Spleen (tissue), 11 donors: ENCODE measurements at regions not wholly inside any gene's neighbourhood (a gene's known extent, or its start where the extent isn't known, plus 50 kb on each side); places are given as distances from the start of the nearest gene placed in this dataset.

Experiments used
- DNase-seq: peaks from one replicate; pipeline ENCODE4 v3.0.0-alpha.2; 2020
- H3K27ac ChIP-seq, 8 donors: fragments of 200-600 bp; sonication (generic) in 7 of 8; 1 replicate in 4 of 8; 2 replicates in 4 of 8; pipeline versions ENCODE4 v1.5.0 to v1.8.0; 2016 to 2021; ENCODE audit warnings: inconsistent platforms in 4 of 8, mild to moderate bottlenecking in 4 of 8, moderate library complexity in 1 of 8
- H3K27me3 ChIP-seq, 7 donors: fragments of 200-600 bp; sonication (generic) in 6 of 7; replicated peaks in 1 of 7; 1 replicate in 4 of 7; 2 replicates in 3 of 7; pipeline versions ENCODE4 v1.5.0 to v1.8.0; 2016 to 2021; ENCODE audit warnings: inconsistent platforms in 3 of 7, mild to moderate bottlenecking in 1 of 7
- H3K36me3 ChIP-seq, 6 donors: fragments of 200-600 bp; sonication (generic) in 5 of 6; 1 replicate in 4 of 6; 2 replicates in 2 of 6; pipeline versions ENCODE4 v1.5.0 to v1.8.0; 2016 to 2021; ENCODE audit warnings: inconsistent platforms in 2 of 6
- H3K4me1 ChIP-seq, 6 donors: fragments of 200-600 bp; sonication (generic) in 5 of 6; 1 replicate in 3 of 6; 2 replicates in 3 of 6; pipeline versions ENCODE4 v1.5.0 to v1.8.0; 2016 to 2021; ENCODE audit warnings: inconsistent platforms in 3 of 6
- H3K4me3 ChIP-seq, 8 donors: fragments of 200-600 bp; sonication (generic) in 7 of 8; 1 replicate in 4 of 8; 2 replicates in 4 of 8; pipeline versions ENCODE4 v1.5.0 to v1.8.0; 2016 to 2021; ENCODE audit warnings: inconsistent platforms in 4 of 8, mild to moderate bottlenecking in 4 of 8, moderate library complexity in 2 of 8
- H3K9me3 ChIP-seq, 8 donors: fragments of 200-600 bp; sonication (generic) in 7 of 8; 1 replicate in 4 of 8; 2 replicates in 4 of 8; pipeline versions ENCODE4 v1.5.0 to v1.8.0; 2016 to 2021; ENCODE audit warnings: inconsistent platforms in 4 of 8
- POLR2A ChIP-seq, 3 donors: fragments of 450-650 bp; IDR thresholded peaks; one replicate each; pipeline ENCODE4 v1.5.1; 2017; ENCODE audit warnings: antibody characterized with exemption in 3 of 3, mild to moderate bottlenecking in 1 of 3
- POLR2AphosphoS5 ChIP-seq, 3 donors: sonication (generic); formaldehyde crosslinking; IDR thresholded peaks; one replicate each; pipeline ENCODE4 v1.5.1; 2017; ENCODE audit warnings: antibody characterized with exemption in 3 of 3
- WGBS, 5 donors: extraction: QIAGEN DNeasy Blood & Tissue Kit in 3 of 5; methylation state at CpG; one replicate each; pipeline versions ENCODE4 v1.1.5 to v1.1.7; 2013 to 2018; 5-methylcytosine and 5-hydroxymethylcytosine counted together
- intact Hi-C: fragments of 100-400 bp; cut with DNase I; formaldehyde crosslinking; loops from one replicate; pipeline ENCODE4 v1.15.0; 2023; ENCODE audit warnings: low total_unique reads
- TF ChIP-seq, protein P1 (sequence below), 11 experiments: fragments of 200-600 bp in 7 of 11; fragments of 450-650 bp in 4 of 11; sonication (generic) in 4 of 11; IDR thresholded peaks in 8 of 11; conservative IDR thresholded peaks in 3 of 11; 1 replicate in 7 of 11; 2 replicates in 4 of 11; pipeline versions ENCODE4 v1.4.0 to v1.8.0; 2016 to 2021; ENCODE audit warnings: antibody characterized with exemption in 11 of 11, inconsistent platforms in 4 of 11, mild to moderate bottlenecking in 1 of 11
- donor health status: healthy with polysubstance abuse.
- donor health status: DM: no; HTN: no; CAD: no; lungs with moderate emphysema.
- donor health status: DM: no; HTN: no; CAD: no.
- donor health status: Bipolar disorder and iron deficiency.
- donor health status: healthy.
- donor health status: DM: no; HTN: no; CAD: no.
- donor health status: DM: yes; HTN: yes; CAD: no.

GRCh38 chr5:56605231-56605630 is 210.1 kb upstream of the MAP3K1 start:
- no peak overlapping the region for H3K27ac ChIP-seq
- H3K27me3 ChIP-seq, result no peaks in the 10 kb centered on the region
- no peaks in the 10 kb centered on the region for H3K36me3 ChIP-seq
- intact Hi-C loops, result no loop called here
- WGBS, 5 donors, result 85 to 96% (median 93%) methylated on average over 5 of the region's 5 CpGs
- H3K9me3 ChIP-seq, result no peaks in the 10 kb centered on the region
- no peak for DNase-seq
- TF ChIP-seq, protein P1, sequence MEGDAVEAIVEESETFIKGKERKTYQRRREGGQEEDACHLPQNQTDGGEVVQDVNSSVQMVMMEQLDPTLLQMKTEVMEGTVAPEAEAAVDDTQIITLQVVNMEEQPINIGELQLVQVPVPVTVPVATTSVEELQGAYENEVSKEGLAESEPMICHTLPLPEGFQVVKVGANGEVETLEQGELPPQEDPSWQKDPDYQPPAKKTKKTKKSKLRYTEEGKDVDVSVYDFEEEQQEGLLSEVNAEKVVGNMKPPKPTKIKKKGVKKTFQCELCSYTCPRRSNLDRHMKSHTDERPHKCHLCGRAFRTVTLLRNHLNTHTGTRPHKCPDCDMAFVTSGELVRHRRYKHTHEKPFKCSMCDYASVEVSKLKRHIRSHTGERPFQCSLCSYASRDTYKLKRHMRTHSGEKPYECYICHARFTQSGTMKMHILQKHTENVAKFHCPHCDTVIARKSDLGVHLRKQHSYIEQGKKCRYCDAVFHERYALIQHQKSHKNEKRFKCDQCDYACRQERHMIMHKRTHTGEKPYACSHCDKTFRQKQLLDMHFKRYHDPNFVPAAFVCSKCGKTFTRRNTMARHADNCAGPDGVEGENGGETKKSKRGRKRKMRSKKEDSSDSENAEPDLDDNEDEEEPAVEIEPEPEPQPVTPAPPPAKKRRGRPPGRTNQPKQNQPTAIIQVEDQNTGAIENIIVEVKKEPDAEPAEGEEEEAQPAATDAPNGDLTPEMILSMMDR (IDR thresholded peaks at IDR 0.05 in 8 of 11, conservative IDR thresholded peaks at IDR 0.05 in 3 of 11), result no peak
- no peak for TF ChIP-seq POLR2AphosphoS5 (IDR thresholded peaks at IDR 0.05)
- no peak for TF ChIP-seq POLR2A (IDR thresholded peaks at IDR 0.05)
- H3K4me3 ChIP-seq, result no peak overlapping the region
- H3K4me1 ChIP-seq, result peaks cover 0 to 22% (median 11%) of the 10 kb centered on the region in 6 donors

DNA sequence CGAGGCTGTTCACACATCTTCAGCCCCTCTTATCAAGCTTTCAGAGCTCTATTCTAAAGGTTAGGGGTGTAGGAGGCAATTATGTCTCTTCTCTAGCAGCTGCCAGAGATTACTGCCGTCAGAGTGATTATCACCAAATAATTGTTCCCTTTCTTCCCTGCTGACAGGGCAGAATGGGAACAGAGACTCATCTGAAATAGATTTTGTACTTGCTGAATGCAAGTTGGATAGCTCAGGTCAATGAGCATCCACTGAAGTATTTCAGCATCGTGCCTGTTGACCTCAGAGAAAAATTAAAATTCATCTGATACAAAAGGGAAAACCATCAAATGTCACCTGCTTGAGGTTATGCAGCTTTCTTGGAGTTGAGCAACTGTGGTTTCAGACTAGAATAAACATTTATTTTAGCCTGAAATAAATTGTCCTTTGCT is 213.7 kb upstream of the MAP3K1 start:
- H3K27me3 ChIP-seq, result no peaks in the 10 kb centered on the region
- H3K9me3 ChIP-seq, result no peaks in the 10 kb centered on the region
- no peaks in the 10 kb centered on the region for H3K36me3 ChIP-seq
- intact Hi-C loops, result no loop called here
- TF ChIP-seq POLR2A (IDR thresholded peaks at IDR 0.05) (no peak), POLR2AphosphoS5 (IDR thresholded peaks at IDR 0.05) (no peak)
- TF ChIP-seq, protein P1 (IDR thresholded peaks at IDR 0.05 in 8 of 11, conservative IDR thresholded peaks at IDR 0.05 in 3 of 11), result no peak
- no peak overlapping the region for H3K4me3 ChIP-seq
- no peak for DNase-seq
- no peaks in the 10 kb centered on the region for H3K4me1 ChIP-seq
- no peak overlapping the region for H3K27ac ChIP-seq
- WGBS, 5 donors, result 76 to 85% (median 80%) methylated on average over 3 of the region's 3 CpGs

DNA sequence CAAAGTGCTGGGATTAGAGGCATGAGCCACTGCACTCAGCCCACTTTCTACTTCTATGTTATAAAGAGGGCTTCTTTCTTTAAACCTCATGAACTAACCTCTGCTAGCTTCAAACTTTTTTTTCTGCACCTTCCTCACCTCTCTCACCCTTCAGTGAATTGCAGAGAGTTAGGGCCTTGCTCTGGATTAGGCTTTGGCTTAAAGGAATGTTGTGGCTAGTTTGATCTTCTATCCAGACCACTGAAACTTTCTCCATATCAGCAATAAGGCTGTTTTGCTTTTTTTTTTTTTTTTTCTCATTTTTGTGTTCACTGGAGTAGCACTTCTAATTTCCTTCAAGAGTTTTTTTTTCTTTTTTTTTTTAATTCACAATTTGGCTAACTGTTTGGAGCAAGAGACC is 216.4 kb upstream of the MAP3K1 start:
- H3K9me3 ChIP-seq, result no peaks in the 10 kb centered on the region
- H3K36me3 ChIP-seq, result no peaks in the 10 kb centered on the region
- intact Hi-C loops, result no loop called here
- no peaks in the 10 kb centered on the region for H3K27me3 ChIP-seq
- no peak overlapping the region for H3K4me3 ChIP-seq
- no peak overlapping the region for H3K27ac ChIP-seq
- no peaks in the 10 kb centered on the region for H3K4me1 ChIP-seq
- TF ChIP-seq POLR2AphosphoS5 (IDR thresholded peaks at IDR 0.05), result no peak
- TF ChIP-seq POLR2A (IDR thresholded peaks at IDR 0.05), result no peak
- TF ChIP-seq, protein P1 (IDR thresholded peaks at IDR 0.05 in 8 of 11, conservative IDR thresholded peaks at IDR 0.05 in 3 of 11), result no peak
- no peak for DNase-seq

- no peak for TF ChIP-seq POLR2A (IDR thresholded peaks at IDR 0.05)
- TF ChIP-seq POLR2AphosphoS5 (IDR thresholded peaks at IDR 0.05), result no peak
- TF ChIP-seq, protein P1 (IDR thresholded peaks at IDR 0.05 in 8 of 11, conservative IDR thresholded peaks at IDR 0.05 in 3 of 11), result no peak
- WGBS, 5 donors, result 89 to 96% (median 94%) methylated on average over 4 of the region's 4 CpGs
- Histone ChIP-seq H3K4me1 (peaks cover 0 to 9% (median 0%) of the 10 kb centered on the region in 6 donors), H3K27me3 (no peaks in the 10 kb centered on the region), H3K27ac (no peak overlapping the region), H3K36me3 (no peaks in the 10 kb centered on the region), H3K9me3 (no peaks in the 10 kb centered on the region), H3K4me3 (no peak overlapping the region)
- DNase-seq, result no peak
- intact Hi-C loops, result no loop called here
Observed at GRCh38 chr5:56596155-56596554, 219.2 kb upstream of the MAP3K1 start.
